ENCODE measurements at regions not wholly inside any gene's neighbourhood (a gene's known extent, or its start where the extent isn't known, plus 50 kb on each side); places are given as distances from the start of the nearest gene placed in this dataset.

DNA sequence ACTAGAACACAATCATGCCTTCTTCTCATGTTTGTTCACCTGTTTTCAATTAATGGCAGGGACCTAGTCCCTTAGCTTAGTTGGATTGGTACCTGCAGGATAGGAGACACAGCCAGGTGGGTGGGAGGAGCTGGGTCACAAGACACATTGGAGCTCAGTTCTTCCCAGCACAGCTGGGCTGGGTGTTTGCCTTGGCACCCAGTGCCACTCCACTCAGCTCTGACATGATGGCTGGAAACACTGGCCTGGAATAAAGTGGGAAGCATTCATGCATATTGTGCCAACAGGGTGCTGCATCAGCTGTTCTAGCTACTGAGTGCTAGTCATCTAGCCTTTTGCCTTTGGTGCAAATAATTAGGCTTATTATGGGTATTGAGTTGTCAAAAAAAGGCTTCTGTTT is 226.1 kb downstream of the PTEN start:
- TF ChIP-seq, protein P1, sequence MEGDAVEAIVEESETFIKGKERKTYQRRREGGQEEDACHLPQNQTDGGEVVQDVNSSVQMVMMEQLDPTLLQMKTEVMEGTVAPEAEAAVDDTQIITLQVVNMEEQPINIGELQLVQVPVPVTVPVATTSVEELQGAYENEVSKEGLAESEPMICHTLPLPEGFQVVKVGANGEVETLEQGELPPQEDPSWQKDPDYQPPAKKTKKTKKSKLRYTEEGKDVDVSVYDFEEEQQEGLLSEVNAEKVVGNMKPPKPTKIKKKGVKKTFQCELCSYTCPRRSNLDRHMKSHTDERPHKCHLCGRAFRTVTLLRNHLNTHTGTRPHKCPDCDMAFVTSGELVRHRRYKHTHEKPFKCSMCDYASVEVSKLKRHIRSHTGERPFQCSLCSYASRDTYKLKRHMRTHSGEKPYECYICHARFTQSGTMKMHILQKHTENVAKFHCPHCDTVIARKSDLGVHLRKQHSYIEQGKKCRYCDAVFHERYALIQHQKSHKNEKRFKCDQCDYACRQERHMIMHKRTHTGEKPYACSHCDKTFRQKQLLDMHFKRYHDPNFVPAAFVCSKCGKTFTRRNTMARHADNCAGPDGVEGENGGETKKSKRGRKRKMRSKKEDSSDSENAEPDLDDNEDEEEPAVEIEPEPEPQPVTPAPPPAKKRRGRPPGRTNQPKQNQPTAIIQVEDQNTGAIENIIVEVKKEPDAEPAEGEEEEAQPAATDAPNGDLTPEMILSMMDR (IDR thresholded peaks at IDR 0.05; ENCODE audit: low read depth, low read length, poor library complexity, severe bottlenecking) = no peak
- TF ChIP-seq EZH2phosphoT487 (IDR thresholded peaks at IDR 0.05; ENCODE audit: borderline replicate concordance, low read length) = no peak
- Histone ChIP-seq H3K4me3 (ENCODE audit: low read length) (no peak overlapping the region), H4K20me1 (ENCODE audit: control insufficient read depth, insufficient read depth, low read depth, low read length) (no peaks in the 10 kb centered on the region), H3K79me2 (ENCODE audit: control insufficient read depth, low read length) (no peaks in the 10 kb centered on the region), H3K4me1 (ENCODE audit: control insufficient read depth, low read length) (peaks cover 55% of the 10 kb centered on the region), H3K9me2 (replicated peaks; ENCODE audit: control insufficient read depth, low read length) (no peaks in the 10 kb centered on the region), H3K27me3 (ENCODE audit: control insufficient read depth, low read length) (no peaks in the 10 kb centered on the region), H3F3A (ENCODE audit: control insufficient read depth, insufficient read depth) (peaks cover 4% of the 10 kb centered on the region; the same call in 1 of the 2 replicates), H3K9me3 (ENCODE audit: control insufficient read depth, insufficient read depth, low read length) (no peaks in the 10 kb centered on the region), H3K4me2 (ENCODE audit: low read length) (no peak overlapping the region), H3K27ac (ENCODE audit: low read depth, low read length) (no peak overlapping the region), H3K36me3 (ENCODE audit: control insufficient read depth, low read length) (no peaks in the 10 kb centered on the region)

DNA sequence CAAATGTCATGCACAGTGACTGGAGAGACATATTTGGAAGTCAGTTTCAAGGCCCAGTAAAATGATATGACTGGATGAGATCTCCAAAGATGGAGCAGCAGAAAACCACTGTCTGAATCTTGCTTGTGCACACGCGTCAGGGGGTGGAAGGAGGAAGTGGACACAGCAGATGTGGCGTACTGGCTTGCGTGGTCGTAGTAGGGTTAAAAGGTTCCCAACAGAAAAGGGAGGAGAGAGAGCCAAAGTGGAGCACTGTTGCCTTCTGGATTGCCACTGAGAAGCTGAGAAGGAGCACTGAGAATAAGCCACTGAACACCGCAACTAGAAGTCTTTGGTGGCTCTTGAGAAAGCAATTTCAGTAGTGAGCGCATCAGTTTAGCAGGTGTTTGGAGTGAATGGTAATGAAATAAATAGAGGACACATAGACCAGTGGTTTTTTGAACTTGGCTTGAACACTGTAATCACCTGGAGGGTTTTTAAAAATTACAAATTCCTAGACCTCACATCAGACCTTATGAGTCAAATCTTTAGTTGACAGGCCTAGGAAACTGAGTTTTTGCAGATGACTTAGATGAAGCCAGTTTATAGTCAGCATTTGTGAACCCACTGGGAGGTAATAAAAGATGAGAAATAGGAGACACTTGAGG is 227.3 kb downstream of the PTEN start:
- H3K36me3 ChIP-seq (ENCODE audit: control insufficient read depth, low read length) = no peaks in the 10 kb centered on the region
- H3K9me3 ChIP-seq (ENCODE audit: control insufficient read depth, insufficient read depth, low read length) = no peaks in the 10 kb centered on the region
- no peak for TF ChIP-seq EZH2phosphoT487 (IDR thresholded peaks at IDR 0.05; ENCODE audit: borderline replicate concordance, low read length)
- TF ChIP-seq, protein P1 (IDR thresholded peaks at IDR 0.05; ENCODE audit: low read depth, low read length, poor library complexity, severe bottlenecking) = no peak
- H3K27ac ChIP-seq (ENCODE audit: low read depth, low read length) = no peak overlapping the region
- H3F3A ChIP-seq (ENCODE audit: control insufficient read depth, insufficient read depth) = peaks cover 4% of the 10 kb centered on the region; the same call in 1 of the 2 replicates
- no peaks in the 10 kb centered on the region for H3K79me2 ChIP-seq (ENCODE audit: control insufficient read depth, low read length)
- H4K20me1 ChIP-seq (ENCODE audit: control insufficient read depth, insufficient read depth, low read depth, low read length) = no peaks in the 10 kb centered on the region
- H3K9me2 ChIP-seq (replicated peaks; ENCODE audit: control insufficient read depth, low read length) = no peaks in the 10 kb centered on the region
- no peaks in the 10 kb centered on the region for H3K27me3 ChIP-seq (ENCODE audit: control insufficient read depth, low read length)
- H3K4me3 ChIP-seq (ENCODE audit: low read length) = no peak overlapping the region
- peaks cover 61% of the 10 kb centered on the region for H3K4me1 ChIP-seq (ENCODE audit: control insufficient read depth, low read length)
- H3K4me2 ChIP-seq (ENCODE audit: low read length) = no peak overlapping the region

DNA sequence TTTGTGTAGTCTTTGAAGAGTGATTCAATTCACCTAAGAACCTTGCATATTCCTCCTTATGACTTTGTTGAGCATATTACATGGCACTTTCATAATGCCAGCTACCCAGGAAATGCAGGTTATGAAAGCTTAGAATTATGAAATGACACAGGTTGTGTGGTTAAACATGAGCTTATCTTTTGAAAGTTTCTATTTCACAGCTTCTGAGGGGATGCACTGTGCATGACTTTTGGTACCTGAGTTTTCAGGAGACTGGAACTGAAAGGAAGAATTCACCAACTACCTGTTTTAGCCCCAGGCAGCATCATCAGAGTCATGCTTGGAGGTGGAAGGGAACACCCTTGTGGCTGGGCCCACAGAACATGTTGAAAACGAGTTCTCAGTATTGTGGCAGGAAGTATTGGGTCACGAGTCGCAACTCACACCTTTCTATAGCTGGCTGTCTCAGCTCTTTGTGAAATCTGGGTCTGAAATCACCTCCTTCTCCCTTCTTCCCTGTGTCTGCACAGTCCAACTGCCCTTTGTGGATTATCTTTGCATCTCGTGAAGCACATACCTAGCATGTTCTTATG is 228.2 kb downstream of the PTEN start:
- H3K79me2 ChIP-seq (ENCODE audit: control insufficient read depth, low read length) = no peaks in the 10 kb centered on the region
- H3K4me1 ChIP-seq (ENCODE audit: control insufficient read depth, low read length) = peaks cover 66% of the 10 kb centered on the region
- H3K9me2 ChIP-seq (replicated peaks; ENCODE audit: control insufficient read depth, low read length) = no peaks in the 10 kb centered on the region

More for the DNA sequence above, 228.2 kb downstream of the PTEN start:
- H4K20me1 ChIP-seq (ENCODE audit: control insufficient read depth, insufficient read depth, low read depth, low read length) = no peaks in the 10 kb centered on the region
- H3K9me3 ChIP-seq (ENCODE audit: control insufficient read depth, insufficient read depth, low read length) = no peaks in the 10 kb centered on the region
- TF ChIP-seq, protein P1 (IDR thresholded peaks at IDR 0.05; ENCODE audit: low read depth, low read length, poor library complexity, severe bottlenecking) = no peak
- no peak for TF ChIP-seq EZH2phosphoT487 (IDR thresholded peaks at IDR 0.05; ENCODE audit: borderline replicate concordance, low read length)
- H3K4me2 ChIP-seq (ENCODE audit: low read length) = peak overlapping the region; percentile 8
- no peaks in the 10 kb centered on the region for H3K36me3 ChIP-seq (ENCODE audit: control insufficient read depth, low read length)
- H3K27me3 ChIP-seq (ENCODE audit: control insufficient read depth, low read length) = no peaks in the 10 kb centered on the region
- no peak overlapping the region; the same call in 1 of the 2 replicates for H3K4me3 ChIP-seq (ENCODE audit: low read length)
- no peak overlapping the region for H3K27ac ChIP-seq (ENCODE audit: low read depth, low read length)
- H3F3A ChIP-seq (ENCODE audit: control insufficient read depth, insufficient read depth) = peaks cover 4% of the 10 kb centered on the region; the same call in 1 of the 2 replicates

Data from DOHH2 (cell line).